H9 (cell line): ENCODE measurements at regions not wholly inside any gene's neighbourhood (a gene's known extent, or its start where the extent isn't known, plus 50 kb on each side); places are given as distances from the start of the nearest gene placed in this dataset.

ENCODE experiments used
- DNase-seq: peaks from one replicate; pipeline ENCODE4 v3.0.0-alpha.2; 2017
- H2AFZ ChIP-seq: one replicate; pipeline ENCODE4 v1.6.1; 2013; ENCODE audit warnings: mild to moderate bottlenecking, low read length, control low read depth, moderate library complexity
- H2AK5ac ChIP-seq: 2 replicates; pipeline ENCODE4 v1.6.1; 2013; ENCODE audit warnings: low read length, control low read depth, mixed read lengths; ENCODE audit not compliant: insufficient read length
- H2BK120ac ChIP-seq: one replicate; pipeline ENCODE4 v1.6.1; 2013; ENCODE audit warnings: low read depth, mild to moderate bottlenecking, low read length, control low read depth, inconsistent platforms; ENCODE audit not compliant: poor library complexity, severe bottlenecking
- H2BK12ac ChIP-seq: 2 replicates; pipeline ENCODE4 v1.6.1; 2013; ENCODE audit warnings: low read length, control low read depth, mixed read lengths, low read depth; ENCODE audit not compliant: insufficient read length
- H2BK15ac ChIP-seq: 2 replicates; pipeline ENCODE4 v1.6.1; 2013; ENCODE audit warnings: low read depth, low read length, control low read depth
- H2BK20ac ChIP-seq: one replicate; pipeline ENCODE4 v1.6.1; 2013; ENCODE audit warnings: low read depth, mild to moderate bottlenecking, low read length, control low read depth, inconsistent platforms; ENCODE audit not compliant: poor library complexity, severe bottlenecking
- H2BK5ac ChIP-seq: 2 replicates; pipeline ENCODE4 v1.6.1; 2013; ENCODE audit warnings: low read length, control low read depth, mixed read lengths; ENCODE audit not compliant: insufficient read length
- H3K14ac ChIP-seq: 2 replicates; pipeline ENCODE4 v1.6.1; 2013; ENCODE audit warnings: low read length, control low read depth; ENCODE audit not compliant: insufficient read depth
- H3K18ac ChIP-seq: 2 replicates; pipeline ENCODE4 v1.6.1; 2013; ENCODE audit warnings: low read depth, mild to moderate bottlenecking, mixed read lengths, low read length, control low read depth; ENCODE audit not compliant: insufficient read length
- H3K23ac ChIP-seq: 2 replicates; pipeline ENCODE4 v1.6.1; 2013; ENCODE audit warnings: low read length, control low read depth, mixed read lengths, low read depth; ENCODE audit not compliant: insufficient read length
- H3K23me2 ChIP-seq: 2 replicates; pipeline ENCODE4 v1.6.1; 2013; ENCODE audit warnings: low read depth, mild to moderate bottlenecking, mixed read lengths, low read length, control low read depth; ENCODE audit not compliant: insufficient read length, poor library complexity, severe bottlenecking
- H3K27ac ChIP-seq: 2 replicates; pipeline ENCODE4 v1.5.1; 2013; ENCODE audit warnings: low read length, control low read depth, mixed read lengths, low read depth; ENCODE audit not compliant: insufficient read length
- H3K27me3 ChIP-seq: 2 replicates; pipeline ENCODE4 v1.6.1; 2013; ENCODE audit warnings: low read length, control low read depth, inconsistent platforms; ENCODE audit not compliant: insufficient read depth
- H3K4ac ChIP-seq: 2 replicates; pipeline ENCODE4 v1.6.1; 2013; ENCODE audit warnings: low read depth, mild to moderate bottlenecking, control low read depth, inconsistent platforms, low read length, moderate library complexity
- H3K4me1 ChIP-seq: 2 replicates; pipeline ENCODE4 v1.6.1; 2013; ENCODE audit warnings: low read length, control low read depth, inconsistent platforms; ENCODE audit not compliant: insufficient read depth
- H3K4me2 ChIP-seq: 2 replicates; pipeline ENCODE4 v1.6.1; 2013; ENCODE audit warnings: low read length, control low read depth, mixed read lengths; ENCODE audit not compliant: insufficient read length, insufficient read depth
- H3K56ac ChIP-seq: 2 replicates; pipeline ENCODE4 v1.6.1; 2013; ENCODE audit warnings: low read depth, mild to moderate bottlenecking, mixed read lengths, low read length, control low read depth; ENCODE audit not compliant: insufficient read length
- H3K79me1 ChIP-seq: 2 replicates; pipeline ENCODE4 v1.6.1; 2013; ENCODE audit warnings: low read depth, mild to moderate bottlenecking, moderate library complexity, low read length, control low read depth, inconsistent platforms; ENCODE audit not compliant: insufficient read depth, poor library complexity, severe bottlenecking
- H3K79me2 ChIP-seq: 2 replicates; pipeline ENCODE4 v1.6.1; 2013; ENCODE audit warnings: low read length, control low read depth, inconsistent platforms; ENCODE audit not compliant: insufficient read depth
- H3K9ac ChIP-seq: 2 replicates; pipeline ENCODE4 v1.6.1; 2013; ENCODE audit warnings: low read length, control low read depth, mixed read lengths; ENCODE audit not compliant: insufficient read length; ENCODE audit errors: extremely low read depth
- H3K9me3 ChIP-seq: one replicate; pipeline ENCODE4 v1.6.1; 2013; ENCODE audit warnings: low read depth, low read length, inconsistent platforms; ENCODE audit not compliant: control insufficient read depth
- H3T11ph ChIP-seq: one replicate; pipeline ENCODE4 v1.6.1; 2013; ENCODE audit warnings: mild to moderate bottlenecking, low read length, control low read depth, inconsistent platforms
- H4K20me1 ChIP-seq: one replicate; pipeline ENCODE4 v1.6.1; 2013; ENCODE audit not compliant: control insufficient read depth, insufficient read length, insufficient read depth
- H4K5ac ChIP-seq: 2 replicates; pipeline ENCODE4 v1.6.1; 2013; ENCODE audit warnings: low read depth, mild to moderate bottlenecking, mixed read lengths, low read length, control low read depth; ENCODE audit not compliant: insufficient read length
- H4K8ac ChIP-seq: replicated peaks from 2 replicates; pipeline ENCODE4 v1.6.1; 2013; ENCODE audit warnings: low read length, control low read depth, mixed read lengths, low read depth; ENCODE audit not compliant: insufficient read length
- H4K91ac ChIP-seq: 2 replicates; pipeline ENCODE4 v1.6.1; 2013; ENCODE audit warnings: low read depth, mild to moderate bottlenecking, moderate library complexity, mixed read lengths, low read length, control low read depth; ENCODE audit not compliant: insufficient read length
- H3K27ac Mint-ChIP-seq, 3 experiments: 2 replicates in 2 of 3; 3 replicates in 1 of 3; pipeline ENCODE4 v1.8.0; 2020 to 2021; ENCODE audit warnings: mixed read lengths in 3 of 3, mild to moderate bottlenecking in 1 of 3, moderate library complexity in 1 of 3
- H3K27me3 Mint-ChIP-seq: 2 replicates; pipeline ENCODE4 v1.8.0; 2021; ENCODE audit warnings: low read depth, mild to moderate bottlenecking, moderate library complexity, mixed read lengths
- H3K36me3 Mint-ChIP-seq, 3 experiments: 2 replicates in 2 of 3; 3 replicates in 1 of 3; pipeline ENCODE4 v1.8.0; 2020 to 2021; ENCODE audit warnings: low read depth in 3 of 3, mixed read lengths in 3 of 3; ENCODE audit not compliant: insufficient read depth in 1 of 3
- H3K4me1 Mint-ChIP-seq, 2 experiments: 2 replicates each; pipeline ENCODE4 v1.8.0; 2020; ENCODE audit warnings: mixed read lengths in 2 of 2
- H3K4me3 Mint-ChIP-seq, 2 experiments: 2 replicates in 1 of 2; 3 replicates in 1 of 2; pipeline ENCODE4 v1.8.0; 2020 to 2021; ENCODE audit warnings: mild to moderate bottlenecking in 2 of 2, mixed read lengths in 2 of 2, moderate library complexity in 1 of 2
- H3K9me3 Mint-ChIP-seq, 2 experiments: 2 replicates in 1 of 2; 3 replicates in 1 of 2; pipeline ENCODE4 v1.8.0; 2020; ENCODE audit warnings: mild to moderate bottlenecking in 2 of 2, mixed read lengths in 2 of 2, moderate library complexity in 1 of 2
- WGBS: extraction: QIAGEN DNeasy Blood & Tissue Kit; methylation state at CpG from one replicate; pipeline ENCODE4 v1.1.7; 2013; ENCODE audit warnings: missing lambda C conversion rate, low lambda C conversion rate, mixed read lengths; ENCODE audit not compliant: insufficient read length; ENCODE audit errors: extremely low coverage; 5-methylcytosine and 5-hydroxymethylcytosine counted together
- TF ChIP-seq, protein P1 (sequence below): fragments of 200-600 bp; sonication (generic); conservative IDR thresholded peaks from 3 replicates; pipeline ENCODE4 v1.8.0; 2021; ENCODE audit warnings: antibody characterized with exemption, mild to moderate bottlenecking

DNA sequence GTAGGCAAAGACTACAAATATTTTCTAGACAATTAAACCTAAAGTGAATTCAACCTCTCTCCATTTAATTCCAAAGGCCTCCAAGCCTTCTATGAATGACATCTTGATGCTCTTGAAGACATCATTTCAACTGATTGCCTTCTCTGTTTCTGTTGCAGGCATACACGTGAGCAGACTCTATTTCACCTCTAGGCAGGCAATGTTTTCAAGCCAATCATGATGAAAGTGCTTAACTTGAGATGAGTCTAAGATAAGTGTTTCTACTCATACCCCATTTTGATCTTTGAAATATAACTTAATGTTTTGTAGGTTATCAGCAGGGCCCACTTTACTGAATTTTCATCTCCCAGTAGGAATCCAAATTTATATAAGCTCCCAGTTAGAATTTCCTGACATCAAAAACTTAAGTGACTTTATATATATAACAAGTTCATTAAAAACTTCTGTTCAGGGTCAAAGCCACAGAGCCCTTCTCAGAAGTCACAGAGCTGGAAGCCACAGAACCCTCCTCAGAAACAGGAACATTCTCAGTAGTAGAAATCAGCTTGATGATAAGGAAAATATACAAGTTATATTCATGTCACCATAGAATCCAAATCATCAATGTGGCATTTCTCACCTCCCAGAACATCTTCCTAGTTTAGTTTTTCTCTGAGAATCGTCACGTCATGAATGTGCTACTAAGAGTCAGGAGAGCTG is 108.5 kb downstream of the PHLDA1 start:
- no peaks in the 10 kb centered on the region for H3K79me2 ChIP-seq
- H4K91ac ChIP-seq, result no peak overlapping the region
- peaks cover 23 to 25% of the 10 kb centered on the region in 2 experiments for H3K9me3 Mint-ChIP-seq
- no peak overlapping the region for H3K56ac ChIP-seq
- H3K9me3 ChIP-seq, result peaks cover 19% of the 10 kb centered on the region
- H3K79me1 ChIP-seq, result no peaks in the 10 kb centered on the region
- H3K23me2 ChIP-seq, result no peaks in the 10 kb centered on the region
- no peak overlapping the region for H3K27ac Mint-ChIP-seq
- no peak overlapping the region for H4K8ac ChIP-seq
- TF ChIP-seq, protein P1, sequence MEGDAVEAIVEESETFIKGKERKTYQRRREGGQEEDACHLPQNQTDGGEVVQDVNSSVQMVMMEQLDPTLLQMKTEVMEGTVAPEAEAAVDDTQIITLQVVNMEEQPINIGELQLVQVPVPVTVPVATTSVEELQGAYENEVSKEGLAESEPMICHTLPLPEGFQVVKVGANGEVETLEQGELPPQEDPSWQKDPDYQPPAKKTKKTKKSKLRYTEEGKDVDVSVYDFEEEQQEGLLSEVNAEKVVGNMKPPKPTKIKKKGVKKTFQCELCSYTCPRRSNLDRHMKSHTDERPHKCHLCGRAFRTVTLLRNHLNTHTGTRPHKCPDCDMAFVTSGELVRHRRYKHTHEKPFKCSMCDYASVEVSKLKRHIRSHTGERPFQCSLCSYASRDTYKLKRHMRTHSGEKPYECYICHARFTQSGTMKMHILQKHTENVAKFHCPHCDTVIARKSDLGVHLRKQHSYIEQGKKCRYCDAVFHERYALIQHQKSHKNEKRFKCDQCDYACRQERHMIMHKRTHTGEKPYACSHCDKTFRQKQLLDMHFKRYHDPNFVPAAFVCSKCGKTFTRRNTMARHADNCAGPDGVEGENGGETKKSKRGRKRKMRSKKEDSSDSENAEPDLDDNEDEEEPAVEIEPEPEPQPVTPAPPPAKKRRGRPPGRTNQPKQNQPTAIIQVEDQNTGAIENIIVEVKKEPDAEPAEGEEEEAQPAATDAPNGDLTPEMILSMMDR, result no peak
- no peak overlapping the region for H3K18ac ChIP-seq
- H3K27me3 Mint-ChIP-seq, result no peaks in the 10 kb centered on the region; the same call in 1 of the 2 replicates
- no peak overlapping the region for H3K14ac ChIP-seq
- H3K4ac ChIP-seq, result no peak overlapping the region
- H3K9ac ChIP-seq, result no peak overlapping the region
- H3T11ph ChIP-seq, result no peak overlapping the region
- H2BK5ac ChIP-seq, result no peak overlapping the region
- no peak overlapping the region for H2AK5ac ChIP-seq
- no peak overlapping the region for H2BK15ac ChIP-seq
- H3K4me1 ChIP-seq, result peaks cover 3% of the 10 kb centered on the region; the same call in 1 of the 2 replicates
- H3K27me3 ChIP-seq, result no peaks in the 10 kb centered on the region
- peaks cover 21 to 30% (median 24%) of the 10 kb centered on the region in 3 experiments for H3K36me3 Mint-ChIP-seq
- H3K4me3 Mint-ChIP-seq, result no peak overlapping the region
- no peak overlapping the region for H4K5ac ChIP-seq
- no peak overlapping the region for H2BK12ac ChIP-seq
- no peak for DNase-seq
- peaks cover 11 to 16% of the 10 kb centered on the region in 2 experiments for H3K4me1 Mint-ChIP-seq
- no CpG with 5 or more reads among the region's 3 CpGs for WGBS
- no peak overlapping the region for H3K27ac ChIP-seq
- no peak overlapping the region for H2BK20ac ChIP-seq
- H3K4me2 ChIP-seq, result no peak overlapping the region
- no peaks in the 10 kb centered on the region for H4K20me1 ChIP-seq
- H2AFZ ChIP-seq, result peak overlapping the region; percentile 32
- no peak overlapping the region for H3K23ac ChIP-seq
- H2BK120ac ChIP-seq, result no peak overlapping the region
